ENCODE measurements at regions not wholly inside any gene's neighbourhood (a gene's known extent, or its start where the extent isn't known, plus 50 kb on each side); places are given as distances from the start of the nearest gene placed in this dataset.

- 82% methylated on average over 1 of the region's 1 CpG for WGBS (ENCODE audit: low lambda C conversion rate, missing lambda C conversion rate)
- Histone ChIP-seq H3K27ac (no peak overlapping the region), H3K4me2 (no peak overlapping the region)
Observed at GRCh38 chr7:41582116-41582515, 120.8 kb downstream of the INHBA start.

GRCh38 chr7:41581041-41581440 is 121.8 kb downstream of the INHBA start:
- no peaks in the 10 kb centered on the region for H3K9me2 ChIP-seq (replicated peaks; ENCODE audit: insufficient read depth)
- no peak for DNase-seq (ENCODE audit: low spot score)
- H3K9me3 ChIP-seq (ENCODE audit: low read depth): no peaks in the 10 kb centered on the region
- H4K20me1 ChIP-seq (ENCODE audit: insufficient read depth, poor library complexity, severe bottlenecking): no peaks in the 10 kb centered on the region
- no peaks in the 10 kb centered on the region for H3K36me3 ChIP-seq (replicated peaks; ENCODE audit: insufficient read depth, low read depth)
- no peak overlapping the region for H3K4me2 ChIP-seq
- H3K4me3 ChIP-seq: no peak overlapping the region
- TF ChIP-seq EZH2phosphoT487 (IDR thresholded peaks at IDR 0.05; ENCODE audit: low read depth, severe bottlenecking, unreplicated experiment) (no peak), CTCF (IDR thresholded peaks at IDR 0.05; ENCODE audit: poor library complexity) (no peak), EZH2 (IDR thresholded peaks at IDR 0.05; ENCODE audit: borderline replicate concordance) (no peak)
- no peaks in the 10 kb centered on the region for H3K27me3 ChIP-seq
- WGBS (ENCODE audit: low lambda C conversion rate, missing lambda C conversion rate): 48% methylated on average over 1 of the region's 1 CpG
- no peaks in the 10 kb centered on the region for H3K4me1 ChIP-seq (ENCODE audit: insufficient read depth)
- H3K79me2 ChIP-seq: no peaks in the 10 kb centered on the region
- H3K27ac ChIP-seq: no peak overlapping the region
- H2AFZ ChIP-seq: no peak overlapping the region

More at GRCh38 chr7:41582116-41582515, 120.8 kb downstream of the INHBA start:
- Histone ChIP-seq H3K4me3 (no peak overlapping the region), H2AFZ (no peak overlapping the region), H3K27me3 (no peaks in the 10 kb centered on the region), H3K79me2 (no peaks in the 10 kb centered on the region), H3K36me3 (replicated peaks; ENCODE audit: insufficient read depth, low read depth) (no peaks in the 10 kb centered on the region), H3K9me3 (ENCODE audit: low read depth) (no peaks in the 10 kb centered on the region), H4K20me1 (ENCODE audit: insufficient read depth, poor library complexity, severe bottlenecking) (no peaks in the 10 kb centered on the region), H3K4me1 (ENCODE audit: insufficient read depth) (no peaks in the 10 kb centered on the region), H3K9me2 (replicated peaks; ENCODE audit: insufficient read depth) (no peaks in the 10 kb centered on the region)
- DNase-seq (ENCODE audit: low spot score): no peak
- TF ChIP-seq CTCF (IDR thresholded peaks at IDR 0.05; ENCODE audit: poor library complexity) (no peak), EZH2 (IDR thresholded peaks at IDR 0.05; ENCODE audit: borderline replicate concordance) (no peak), EZH2phosphoT487 (IDR thresholded peaks at IDR 0.05; ENCODE audit: low read depth, severe bottlenecking, unreplicated experiment) (no peak)

- Histone ChIP-seq H3K36me3 (replicated peaks; ENCODE audit: insufficient read depth, low read depth) (no peaks in the 10 kb centered on the region), H3K4me2 (no peak overlapping the region), H3K79me2 (no peaks in the 10 kb centered on the region), H4K20me1 (ENCODE audit: insufficient read depth, poor library complexity, severe bottlenecking) (no peaks in the 10 kb centered on the region), H2AFZ (no peak overlapping the region), H3K4me3 (no peak overlapping the region), H3K9me2 (replicated peaks; ENCODE audit: insufficient read depth) (no peaks in the 10 kb centered on the region), H3K9me3 (ENCODE audit: low read depth) (no peaks in the 10 kb centered on the region), H3K4me1 (ENCODE audit: insufficient read depth) (no peaks in the 10 kb centered on the region), H3K27ac (no peak overlapping the region), H3K27me3 (no peaks in the 10 kb centered on the region)
- 82% methylated on average over 3 of the region's 3 CpGs for WGBS (ENCODE audit: low lambda C conversion rate, missing lambda C conversion rate)
- no peak for TF ChIP-seq CTCF (IDR thresholded peaks at IDR 0.05; ENCODE audit: poor library complexity)
- TF ChIP-seq EZH2phosphoT487 (IDR thresholded peaks at IDR 0.05; ENCODE audit: low read depth, severe bottlenecking, unreplicated experiment): no peak
- no peak for TF ChIP-seq EZH2 (IDR thresholded peaks at IDR 0.05; ENCODE audit: borderline replicate concordance)
- no peak for DNase-seq (ENCODE audit: low spot score)
Observed at GRCh38 chr7:41579961-41580935, 122.6 kb downstream of the INHBA start.
